Peyer's patch (tissue), 4 donors: ENCODE measurements at regions not wholly inside any gene's neighbourhood (a gene's known extent, or its start where the extent isn't known, plus 50 kb on each side); places are given as distances from the start of the nearest gene placed in this dataset.

Experiments used
- CTCF ChIP-seq, 6 experiments: fragments of 450-650 bp in 4 of 6; fragments of 200-600 bp in 2 of 6; sonication (generic) in 1 of 6; IDR thresholded peaks; one replicate each; pipeline ENCODE4 v1.5.1; 2017 to 2019; ENCODE audit warnings: antibody characterized with exemption in 6 of 6, mild to moderate bottlenecking in 3 of 6, moderate library complexity in 1 of 6
- POLR2A ChIP-seq, 2 donors: fragments of 450-650 bp; IDR thresholded peaks; one replicate each; pipeline ENCODE4 v1.5.1; 2017; ENCODE audit warnings: antibody characterized with exemption in 2 of 2, mild to moderate bottlenecking in 2 of 2, moderate library complexity in 2 of 2

GRCh38 chr16:27712251-27712711, 162.3 kb downstream of the KATNIP start:
- TF ChIP-seq CTCF (IDR thresholded peaks at IDR 0.05) = no peak
- TF ChIP-seq POLR2A (IDR thresholded peaks at IDR 0.05) = no peak
